HEK293 (cell line): ENCODE measurements at regions not wholly inside any gene's neighbourhood (a gene's known extent, or its start where the extent isn't known, plus 50 kb on each side); places are given as distances from the start of the nearest gene placed in this dataset.

Experiments used
- ATF2 ChIP-seq: fragments of 450-650 bp; formaldehyde crosslinking; IDR thresholded peaks from 2 replicates; pipeline ENCODE4 v1.5.1; 2016; ENCODE audit warnings: missing biosample characterization, missing genetic modification characterization, low read depth
- BCL11A ChIP-seq: fragments of 450-650 bp; formaldehyde crosslinking; IDR thresholded peaks from 2 replicates; pipeline ENCODE4 v1.5.1; 2016; ENCODE audit warnings: low read depth, missing biosample characterization, missing genetic modification characterization
- CTCF ChIP-seq: fragments of 450-650 bp; formaldehyde crosslinking; IDR thresholded peaks from 2 replicates; pipeline ENCODE4 v1.5.1; 2016; ENCODE audit warnings: missing biosample characterization, missing genetic modification characterization
- HOXA7 ChIP-seq: sonication (generic); formaldehyde crosslinking; IDR thresholded peaks from 2 replicates; pipeline ENCODE4 v1.8.1; 2022; ENCODE audit warnings: missing genetic modification reagents, borderline replicate concordance
- PATZ1 ChIP-seq: fragments of 450-650 bp; formaldehyde crosslinking; IDR thresholded peaks from 2 replicates; pipeline ENCODE4 v1.5.1; 2016; ENCODE audit warnings: missing biosample characterization, missing genetic modification characterization
- SCRT2 ChIP-seq: fragments of 450-650 bp; formaldehyde crosslinking; IDR thresholded peaks from 2 replicates; pipeline ENCODE4 v1.5.1; 2016; ENCODE audit warnings: missing biosample characterization, missing genetic modification characterization
- TSHZ1 ChIP-seq: fragments of 450-650 bp; formaldehyde crosslinking; IDR thresholded peaks from 2 replicates; pipeline ENCODE4 v1.5.1; 2016; ENCODE audit warnings: missing biosample characterization, missing genetic modification characterization, borderline replicate concordance
- YY1 ChIP-seq: fragments of 450-650 bp; formaldehyde crosslinking; IDR thresholded peaks from 2 replicates; pipeline ENCODE4 v1.5.1; 2018; ENCODE audit warnings: missing biosample characterization, missing genetic modification characterization
- ZBTB21 ChIP-seq: fragments of 450-650 bp; formaldehyde crosslinking; IDR thresholded peaks from 2 replicates; pipeline ENCODE4 v1.5.1; 2017; ENCODE audit warnings: missing biosample characterization, missing genetic modification characterization
- ZNF26 ChIP-seq: fragments of 450-650 bp; formaldehyde crosslinking; IDR thresholded peaks from 2 replicates; pipeline ENCODE4 v1.5.1; 2016; ENCODE audit warnings: missing biosample characterization, missing genetic modification characterization
- ZNF311 ChIP-seq: fragments of 450-650 bp; formaldehyde crosslinking; IDR thresholded peaks from 2 replicates; pipeline ENCODE4 v1.5.1; 2017; ENCODE audit warnings: missing biosample characterization, missing genetic modification characterization, borderline replicate concordance
- ZNF580 ChIP-seq: fragments of 450-650 bp; formaldehyde crosslinking; IDR thresholded peaks from 2 replicates; pipeline ENCODE4 v1.5.1; 2016; ENCODE audit warnings: missing biosample characterization, missing genetic modification characterization
- ZNF777 ChIP-seq: fragments of 450-650 bp; formaldehyde crosslinking; IDR thresholded peaks from 2 replicates; pipeline ENCODE4 v1.5.1; 2017; ENCODE audit warnings: missing biosample characterization, missing genetic modification characterization, borderline replicate concordance
- ZNF791 ChIP-seq: fragments of 450-650 bp; formaldehyde crosslinking; IDR thresholded peaks from 2 replicates; pipeline ENCODE4 v1.5.1; 2016; ENCODE audit warnings: missing biosample characterization, missing genetic modification characterization

- no peak for TF ChIP-seq YY1
- TF ChIP-seq ZNF777 = no peak
- no peak for TF ChIP-seq TSHZ1 (tag by site-specific recombination)
- TF ChIP-seq SCRT2 = no peak
- TF ChIP-seq ATF2 = no peak
- TF ChIP-seq PATZ1 = no peak
- no peak for TF ChIP-seq CTCF (tag by site-specific recombination)
- no peak for TF ChIP-seq ZNF26 (tag by site-specific recombination)
- no peak for TF ChIP-seq ZNF311 (tag by site-specific recombination)
- TF ChIP-seq BCL11A (tag by site-specific recombination) = no peak
- TF ChIP-seq ZBTB21 = no peak
- no peak for TF ChIP-seq ZNF791 (tag by site-specific recombination)
- no peak for TF ChIP-seq HOXA7 (CRISPR knock-in tag)
- no peak for TF ChIP-seq ZNF580 (tag by site-specific recombination)
These were observed 75.4 kb upstream of the ZNF217 start for GRCh38 chr20:53668992-53669391.
